Endothelial cell (in vitro differentiated cells): ENCODE measurements at regions not wholly inside any gene's neighbourhood (a gene's known extent, or its start where the extent isn't known, plus 50 kb on each side); places are given as distances from the start of the nearest gene placed in this dataset.
A peak's percentile ranks its signal among the peaks of the same experiment; 100 is the strongest.

Source experiments
- DNase-seq: peaks from one replicate; pipeline ENCODE4 v3.0.0; 2021; ENCODE audit warnings: low spot score
- H3K27ac Mint-ChIP-seq: one replicate; pipeline ENCODE4 v1.8.0; 2021; ENCODE audit warnings: mixed read lengths, inconsistent platforms; ENCODE audit not compliant: unreplicated experiment
- H3K27me3 Mint-ChIP-seq: one replicate; pipeline ENCODE4 v1.8.0; 2021; ENCODE audit warnings: mild to moderate bottlenecking, moderate library complexity, mixed read lengths, inconsistent platforms; ENCODE audit not compliant: unreplicated experiment
- H3K36me3 Mint-ChIP-seq: one replicate; pipeline ENCODE4 v1.8.0; 2021; ENCODE audit warnings: mild to moderate bottlenecking, low read depth, mixed read lengths, inconsistent platforms; ENCODE audit not compliant: unreplicated experiment
- H3K4me1 Mint-ChIP-seq: one replicate; pipeline ENCODE4 v1.8.0; 2021; ENCODE audit warnings: mild to moderate bottlenecking, mixed read lengths, inconsistent platforms; ENCODE audit not compliant: unreplicated experiment
- H3K4me3 Mint-ChIP-seq: one replicate; pipeline ENCODE4 v1.8.0; 2021; ENCODE audit warnings: mild to moderate bottlenecking, mixed read lengths, inconsistent platforms; ENCODE audit not compliant: unreplicated experiment
- H3K9me3 Mint-ChIP-seq: one replicate; pipeline ENCODE4 v1.8.0; 2021; ENCODE audit warnings: mixed read lengths, inconsistent platforms; ENCODE audit not compliant: unreplicated experiment
- CTCF ChIP-seq: fragments of 200-600 bp; sonication (generic); IDR thresholded peaks from one replicate; pipeline ENCODE4 v1.5.0; 2021; ENCODE audit warnings: antibody characterized with exemption; ENCODE audit not compliant: unreplicated experiment

- Mint-ChIP-seq H3K4me3 (no peak overlapping the region), H3K9me3 (no peaks in the 10 kb centered on the region), H3K4me1 (peaks cover 32% of the 10 kb centered on the region), H3K36me3 (no peaks in the 10 kb centered on the region), H3K27me3 (no peaks in the 10 kb centered on the region), H3K27ac (peak overlapping the region; percentile 72)
- TF ChIP-seq CTCF = no peak
- peak; percentile 25 for DNase-seq
These were observed 211.9 kb downstream of the NXNL2 start for GRCh38 chr9:88746743-88747398.

- peaks cover 34% of the 10 kb centered on the region for H3K4me1 Mint-ChIP-seq
- no peaks in the 10 kb centered on the region for H3K27me3 Mint-ChIP-seq
- H3K9me3 Mint-ChIP-seq = no peaks in the 10 kb centered on the region
- no peak for TF ChIP-seq CTCF
- H3K27ac Mint-ChIP-seq = peak overlapping the region; percentile 36
- no peak overlapping the region for H3K4me3 Mint-ChIP-seq
- no peak for DNase-seq
- H3K36me3 Mint-ChIP-seq = no peaks in the 10 kb centered on the region
These were observed 212.8 kb downstream of the NXNL2 start for GRCh38 chr9:88747768-88748167.

GRCh38 chr9:88748566-88749261 is 213.7 kb downstream of the NXNL2 start:
- no peaks in the 10 kb centered on the region for H3K9me3 Mint-ChIP-seq
- TF ChIP-seq CTCF = no peak
- H3K4me1 Mint-ChIP-seq = peaks cover 42% of the 10 kb centered on the region
- no peak overlapping the region for H3K27ac Mint-ChIP-seq
- no peaks in the 10 kb centered on the region for H3K36me3 Mint-ChIP-seq
- DNase-seq = no peak
- no peak overlapping the region for H3K4me3 Mint-ChIP-seq
- no peaks in the 10 kb centered on the region for H3K27me3 Mint-ChIP-seq

- no peak for TF ChIP-seq CTCF
- no peaks in the 10 kb centered on the region for H3K27me3 Mint-ChIP-seq
- H3K4me3 Mint-ChIP-seq = no peak overlapping the region
- H3K4me1 Mint-ChIP-seq = peaks cover 50% of the 10 kb centered on the region
- no peak overlapping the region for H3K27ac Mint-ChIP-seq
- H3K9me3 Mint-ChIP-seq = no peaks in the 10 kb centered on the region
- DNase-seq = no peak
- no peaks in the 10 kb centered on the region for H3K36me3 Mint-ChIP-seq
These were observed 214.4 kb downstream of the NXNL2 start for GRCh38 chr9:88749420-88749819.

- no peaks in the 10 kb centered on the region for H3K9me3 Mint-ChIP-seq
- H3K4me1 Mint-ChIP-seq = peaks cover 56% of the 10 kb centered on the region
- H3K27ac Mint-ChIP-seq = no peak overlapping the region
- no peak overlapping the region for H3K4me3 Mint-ChIP-seq
- no peaks in the 10 kb centered on the region for H3K27me3 Mint-ChIP-seq
- no peak for DNase-seq
- H3K36me3 Mint-ChIP-seq = no peaks in the 10 kb centered on the region
- no peak for TF ChIP-seq CTCF
These were observed 215.9 kb downstream of the NXNL2 start for GRCh38 chr9:88750832-88751360.
